HCT116 (cell line): ENCODE measurements at regions not wholly inside any gene's neighbourhood (a gene's known extent, or its start where the extent isn't known, plus 50 kb on each side); places are given as distances from the start of the nearest gene placed in this dataset.

Experiments used
- ATAC-seq: fragments of 200-7000 bp; cut with Tn5 transposase; 2 replicates; pipeline ENCODE4 v1.9.1; 2020; ENCODE audit warnings: mild to moderate bottlenecking, moderate library complexity
- BruUV-seq: library from RNA; stranded (reverse); fragments of 400-500 nt; replicated peaks from 2 replicates; lab custom pipeline; 2021; lab: Mats Ljungman, UMichigan
- CTCF ChIA-PET: fragments of 300-600 bp; sonication (Branson Sonifier 250); formaldehyde crosslinking; loops from one replicate; lab custom pipeline; 2021; ENCODE audit warnings: antibody characterized with exemption; lab: Charles Lee
- POLR2A ChIA-PET: fragments of 300-600, 350-600 bp; sonication (Branson Sonifier 250); formaldehyde crosslinking; loops from one replicate; lab custom pipeline; 2021; ENCODE audit warnings: antibody characterized with exemption; lab: Charles Lee
- RAD21 ChIA-PET, 2 experiments: fragments of 300-600 bp; sonication (Branson Sonifier 250); formaldehyde crosslinking; loops; one replicate each; lab custom pipeline; 2023; ENCODE audit warnings: low total read pairs in 2 of 2; ENCODE audit not compliant: uncharacterized antibody in 2 of 2, unreplicated experiment in 2 of 2, low non-redundant PET in 1 of 2; lab: Charles Lee
- DNase-seq: peaks from one replicate; pipeline ENCODE4 v3.0.0-alpha.2; 2010; ENCODE audit warnings: low read depth, low spot score
- H2AFZ ChIP-seq: fragments of 200-600 bp; shearing (Covaris generic), sonication (generic); 2 replicates; pipeline ENCODE4 v1.6.1; 2017; ENCODE audit warnings: low read depth, mixed run types, mixed read lengths, antibody characterized with exemption, low read length; ENCODE audit not compliant: poor library complexity, severe bottlenecking
- H3K27ac ChIP-seq: 2 replicates; pipeline ENCODE4 v1.5.1; 2012; ENCODE audit warnings: low read depth, low read length
- H3K27me3 ChIP-seq: fragments of 200-600 bp; sonication (generic); 2 replicates; pipeline ENCODE4 v1.6.1; 2016; ENCODE audit warnings: mixed run types, low read length, mixed read lengths; ENCODE audit not compliant: insufficient read depth
- H3K36me3 ChIP-seq, 2 experiments: fragments of 200-500 bp in 1 of 2; fragments of 200-600 bp in 1 of 2; sonication (Bioruptor generic) in 1 of 2; sonication (generic) in 1 of 2; 2 replicates each; pipeline versions ENCODE4 v1.5.1 to v1.6.1; 2014 to 2016; ENCODE audit warnings: low read length in 2 of 2, inconsistent platforms in 1 of 2, mixed read lengths in 1 of 2, mixed run types in 1 of 2; ENCODE audit not compliant: insufficient read depth in 2 of 2, control insufficient read depth in 1 of 2
- H3K4me1 ChIP-seq, 2 experiments: fragments of 200-600 bp in 1 of 2; sonication (generic) in 1 of 2; 2 replicates each; pipeline versions ENCODE4 v1.5.1 to v1.6.1; 2012 to 2017; ENCODE audit warnings: low read length in 2 of 2, inconsistent platforms in 1 of 2, mild to moderate bottlenecking in 1 of 2, mixed read lengths in 1 of 2, mixed run types in 1 of 2, moderate library complexity in 1 of 2; ENCODE audit not compliant: insufficient read depth in 2 of 2, control insufficient read depth in 1 of 2
- H3K4me2 ChIP-seq: fragments of 200-600 bp; sonication (generic); 2 replicates; pipeline ENCODE4 v1.6.1; 2017; ENCODE audit warnings: mixed run types, low read length, mixed read lengths
- H3K4me3 ChIP-seq, 2 experiments: fragments of 200-600 bp in 1 of 2; sonication (generic) in 1 of 2; replicated peaks in 1 of 2; 2 replicates each; pipeline ENCODE4 v1.5.1; 2011 to 2016; ENCODE audit warnings: low read length in 2 of 2, control low read depth in 1 of 2, low read depth in 1 of 2, mild to moderate bottlenecking in 1 of 2, mixed read lengths in 1 of 2, mixed run types in 1 of 2
- H3K79me2 ChIP-seq: fragments of 200-600 bp; sonication (generic); 2 replicates; pipeline ENCODE4 v1.6.1; 2017; ENCODE audit warnings: mild to moderate bottlenecking, mixed run types, low read length, moderate library complexity, mixed read lengths; ENCODE audit not compliant: insufficient read depth
- H3K9ac ChIP-seq: fragments of 200-600 bp; sonication (generic); 2 replicates; pipeline ENCODE4 v1.6.1; 2016; ENCODE audit warnings: low read length, mixed read lengths
- H3K9me2 ChIP-seq: fragments of 200-600 bp; sonication (generic), shearing (Covaris generic); 2 replicates; pipeline ENCODE4 v1.6.1; 2017; ENCODE audit warnings: mixed run types, mild to moderate bottlenecking, moderate library complexity; ENCODE audit not compliant: insufficient read depth
- H3K9me3 ChIP-seq, 2 experiments: fragments of 200-500 bp in 1 of 2; fragments of 200-600 bp in 1 of 2; sonication (Bioruptor generic) in 1 of 2; sonication (generic) in 1 of 2; 2 replicates each; pipeline ENCODE4 v1.6.1; 2014 to 2017; ENCODE audit warnings: low read length in 2 of 2, mixed read lengths in 2 of 2, inconsistent platforms in 1 of 2, low read depth in 1 of 2, mild to moderate bottlenecking in 1 of 2, mixed run types in 1 of 2, moderate library complexity in 1 of 2; ENCODE audit not compliant: control insufficient read depth in 1 of 2, insufficient read depth in 1 of 2
- H4K20me1 ChIP-seq: fragments of 200-600 bp; sonication (generic), shearing (Covaris generic); 2 replicates; pipeline ENCODE4 v1.6.1; 2017; ENCODE audit warnings: mixed run types, mild to moderate bottlenecking, moderate library complexity; ENCODE audit not compliant: insufficient read depth
- CBX3 ChIP-seq: IDR thresholded peaks from 2 replicates; pipeline ENCODE4 v1.6.1; 2012; ENCODE audit warnings: low read depth
- ELF1 ChIP-seq: IDR thresholded peaks from 2 replicates; pipeline ENCODE4 v1.6.1; 2012; ENCODE audit warnings: low read depth, borderline replicate concordance
- EZH2 ChIP-seq: fragments of 200-600 bp; sonication (generic); IDR thresholded peaks from 2 replicates; pipeline ENCODE4 v1.6.1; 2017; ENCODE audit warnings: antibody characterized with exemption, mixed run types
- FOSL1 ChIP-seq: IDR thresholded peaks from 2 replicates; pipeline ENCODE4 v1.6.1; 2012; ENCODE audit warnings: low read depth
- JUND ChIP-seq: IDR thresholded peaks from 2 replicates; pipeline ENCODE4 v1.6.1; 2012
- MAX ChIP-seq: IDR thresholded peaks from 2 replicates; pipeline ENCODE4 v1.6.1; 2012
- POLR2AphosphoS5 ChIP-seq: IDR thresholded peaks from 2 replicates; pipeline ENCODE4 v1.6.1; 2011; ENCODE audit warnings: mild to moderate bottlenecking, low read depth, low read length, moderate library complexity
- RAD21 ChIP-seq: IDR thresholded peaks from 2 replicates; pipeline ENCODE4 v1.6.1; 2012; ENCODE audit warnings: low read depth, mild to moderate bottlenecking
- REST ChIP-seq: IDR thresholded peaks from 2 replicates; pipeline ENCODE4 v1.6.1; 2012; ENCODE audit warnings: low read depth
- SIN3A ChIP-seq: IDR thresholded peaks from 2 replicates; pipeline ENCODE4 v1.6.1; 2012; ENCODE audit warnings: low read depth
- SP1 ChIP-seq: IDR thresholded peaks from 2 replicates; pipeline ENCODE4 v1.6.1; 2012; ENCODE audit warnings: low read depth
- SRF ChIP-seq: IDR thresholded peaks from 2 replicates; pipeline ENCODE4 v1.6.1; 2012; ENCODE audit warnings: low read depth
- TCF7L2 ChIP-seq: IDR thresholded peaks from 2 replicates; pipeline ENCODE4 v1.7.0; 2011; ENCODE audit warnings: borderline replicate concordance, inconsistent platforms; ENCODE audit not compliant: insufficient read depth, insufficient read length; ENCODE audit errors: extremely low read depth
- YY1 ChIP-seq: IDR thresholded peaks from 2 replicates; pipeline ENCODE4 v1.6.1; 2011; ENCODE audit warnings: low read length, low read depth, moderate library complexity, mild to moderate bottlenecking; ENCODE audit not compliant: insufficient replicate concordance; ENCODE audit errors: extremely low read depth
- ZFX ChIP-seq: fragments of 450-650 bp; IDR thresholded peaks from 2 replicates; pipeline ENCODE4 v1.6.1; 2017
- ZNF274 ChIP-seq: fragments of 200-500 bp; sonication (Bioruptor generic); IDR thresholded peaks from 2 replicates; pipeline ENCODE4 v1.6.1; 2014; ENCODE audit warnings: mild to moderate bottlenecking, low read depth, low read length, inconsistent platforms
- intact Hi-C: fragments of 100-400 bp; cut with micrococcal nuclease; formaldehyde crosslinking; loops from 2 replicates; pipeline ENCODE4 v1.10.0; 2022
- TF ChIP-seq, protein P1 (sequence below), 3 experiments: fragments of 200-600 bp in 1 of 3; sonication (generic) in 1 of 3; IDR thresholded peaks in 2 of 3; conservative IDR thresholded peaks in 1 of 3; 2 replicates each; pipeline ENCODE4 v1.5.1; 2012 to 2017; ENCODE audit warnings: low read depth in 2 of 3, low read length in 2 of 3, antibody characterized with exemption in 1 of 3, borderline replicate concordance in 1 of 3, control low read depth in 1 of 3, mild to moderate bottlenecking in 1 of 3, mixed read lengths in 1 of 3, mixed run types in 1 of 3, moderate library complexity in 1 of 3; ENCODE audit not compliant: insufficient read depth in 1 of 3
- TF ChIP-seq, protein P2 (sequence below): IDR thresholded peaks from 2 replicates; pipeline ENCODE4 v1.6.1; 2011; ENCODE audit warnings: mild to moderate bottlenecking, low read length, moderate library complexity; ENCODE audit not compliant: insufficient replicate concordance; ENCODE audit errors: extremely low read depth
- TF ChIP-seq, protein P3 (sequence below): IDR thresholded peaks from 2 replicates; pipeline ENCODE4 v1.6.1; 2012

- TF ChIP-seq, protein P1, sequence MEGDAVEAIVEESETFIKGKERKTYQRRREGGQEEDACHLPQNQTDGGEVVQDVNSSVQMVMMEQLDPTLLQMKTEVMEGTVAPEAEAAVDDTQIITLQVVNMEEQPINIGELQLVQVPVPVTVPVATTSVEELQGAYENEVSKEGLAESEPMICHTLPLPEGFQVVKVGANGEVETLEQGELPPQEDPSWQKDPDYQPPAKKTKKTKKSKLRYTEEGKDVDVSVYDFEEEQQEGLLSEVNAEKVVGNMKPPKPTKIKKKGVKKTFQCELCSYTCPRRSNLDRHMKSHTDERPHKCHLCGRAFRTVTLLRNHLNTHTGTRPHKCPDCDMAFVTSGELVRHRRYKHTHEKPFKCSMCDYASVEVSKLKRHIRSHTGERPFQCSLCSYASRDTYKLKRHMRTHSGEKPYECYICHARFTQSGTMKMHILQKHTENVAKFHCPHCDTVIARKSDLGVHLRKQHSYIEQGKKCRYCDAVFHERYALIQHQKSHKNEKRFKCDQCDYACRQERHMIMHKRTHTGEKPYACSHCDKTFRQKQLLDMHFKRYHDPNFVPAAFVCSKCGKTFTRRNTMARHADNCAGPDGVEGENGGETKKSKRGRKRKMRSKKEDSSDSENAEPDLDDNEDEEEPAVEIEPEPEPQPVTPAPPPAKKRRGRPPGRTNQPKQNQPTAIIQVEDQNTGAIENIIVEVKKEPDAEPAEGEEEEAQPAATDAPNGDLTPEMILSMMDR (IDR thresholded peaks at IDR 0.05 in 2 of 3, conservative IDR thresholded peaks at IDR 0.05 in 1 of 3; ENCODE audit: borderline replicate concordance in 1 of 3, insufficient read depth in 1 of 3, low read depth in 2 of 3, low read length in 2 of 3) = no peak
- TF ChIP-seq, protein P2, sequence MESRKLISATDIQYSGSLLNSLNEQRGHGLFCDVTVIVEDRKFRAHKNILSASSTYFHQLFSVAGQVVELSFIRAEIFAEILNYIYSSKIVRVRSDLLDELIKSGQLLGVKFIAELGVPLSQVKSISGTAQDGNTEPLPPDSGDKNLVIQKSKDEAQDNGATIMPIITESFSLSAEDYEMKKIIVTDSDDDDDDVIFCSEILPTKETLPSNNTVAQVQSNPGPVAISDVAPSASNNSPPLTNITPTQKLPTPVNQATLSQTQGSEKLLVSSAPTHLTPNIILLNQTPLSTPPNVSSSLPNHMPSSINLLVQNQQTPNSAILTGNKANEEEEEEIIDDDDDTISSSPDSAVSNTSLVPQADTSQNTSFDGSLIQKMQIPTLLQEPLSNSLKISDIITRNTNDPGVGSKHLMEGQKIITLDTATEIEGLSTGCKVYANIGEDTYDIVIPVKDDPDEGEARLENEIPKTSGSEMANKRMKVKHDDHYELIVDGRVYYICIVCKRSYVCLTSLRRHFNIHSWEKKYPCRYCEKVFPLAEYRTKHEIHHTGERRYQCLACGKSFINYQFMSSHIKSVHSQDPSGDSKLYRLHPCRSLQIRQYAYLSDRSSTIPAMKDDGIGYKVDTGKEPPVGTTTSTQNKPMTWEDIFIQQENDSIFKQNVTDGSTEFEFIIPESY = no peak
- no peak for TF ChIP-seq RAD21
- no peak for TF ChIP-seq JUND
- no peak for TF ChIP-seq ZNF274
Measured at GRCh38 chr18:39549144-39549543, 1983.5 kb upstream of the CELF4 start (continued).

DNA sequence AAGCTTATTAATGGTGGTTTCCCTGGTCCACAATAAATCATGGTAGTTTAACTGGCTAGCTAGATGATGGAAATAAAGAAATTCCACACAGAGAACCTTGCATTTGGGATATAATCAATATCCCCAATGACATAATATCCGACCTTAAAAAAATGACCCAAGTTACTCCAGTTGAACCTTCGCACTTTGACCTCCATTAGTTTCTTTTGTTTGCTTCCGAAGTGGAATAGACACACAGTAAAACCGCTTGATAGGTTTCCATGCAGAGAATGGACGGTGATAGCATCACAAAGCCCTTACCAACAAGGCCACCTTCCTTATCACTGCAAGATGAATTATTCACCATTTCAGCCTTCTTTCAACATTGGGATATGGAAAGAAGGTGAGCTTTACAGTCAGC, 1966.1 kb upstream of the CELF4 start:
- no TSS peak for BruUV-seq
- H3K9me2 ChIP-seq = no peaks in the 10 kb centered on the region
- H3K4me3 ChIP-seq = no peak overlapping the region
- no peak overlapping the region for H3K4me2 ChIP-seq
- POLR2A ChIA-PET = no interaction called here
- no peak overlapping the region for H3K27ac ChIP-seq
- H2AFZ ChIP-seq = no peak overlapping the region
- RAD21 ChIA-PET = no interaction called here
- no peaks in the 10 kb centered on the region; a peak in 1 of 4 replicates for H3K9me3 ChIP-seq
- H4K20me1 ChIP-seq = no peaks in the 10 kb centered on the region
- intact Hi-C loops = no loop called here
- H3K4me1 ChIP-seq = no peaks in the 10 kb centered on the region
- CTCF ChIA-PET = no interaction called here
- H3K9ac ChIP-seq = no peak overlapping the region
- ATAC-seq (no peak), DNase-seq (no peak)
- no peaks in the 10 kb centered on the region for H3K36me3 ChIP-seq
- no peaks in the 10 kb centered on the region for H3K27me3 ChIP-seq
- H3K79me2 ChIP-seq = no peaks in the 10 kb centered on the region
- TF ChIP-seq POLR2AphosphoS5 (no peak), SP1 (no peak), TCF7L2 (no peak), YY1 (no peak), CBX3 (no peak), SRF (no peak), JUND (no peak), SIN3A (no peak), ZNF274 (no peak), REST (no peak), ELF1 (no peak), ZFX (no peak), EZH2 (no peak), FOSL1 (no peak), MAX (no peak), RAD21 (no peak)
- TF ChIP-seq, protein P3, sequence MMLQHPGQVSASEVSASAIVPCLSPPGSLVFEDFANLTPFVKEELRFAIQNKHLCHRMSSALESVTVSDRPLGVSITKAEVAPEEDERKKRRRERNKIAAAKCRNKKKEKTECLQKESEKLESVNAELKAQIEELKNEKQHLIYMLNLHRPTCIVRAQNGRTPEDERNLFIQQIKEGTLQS = no peak
